Breast epithelium (tissue), 4 donors: ENCODE measurements at regions not wholly inside any gene's neighbourhood (a gene's known extent, or its start where the extent isn't known, plus 50 kb on each side); places are given as distances from the start of the nearest gene placed in this dataset.

Source experiments
- DNase-seq, 2 donors: peaks; one replicate each; pipeline ENCODE4 v3.0.0-alpha.2; 2019; ENCODE audit warnings: low spot score in 2 of 2
- H3K27ac ChIP-seq, 2 donors: fragments of 200-600 bp; sonication (generic) in 1 of 2; one replicate each; pipeline ENCODE4 v1.5.1; 2016 to 2019; ENCODE audit warnings: mild to moderate bottlenecking in 1 of 2
- H3K27me3 ChIP-seq, 2 donors: fragments of 200-600 bp; sonication (generic) in 1 of 2; one replicate each; pipeline versions ENCODE4 v1.5.1 to v1.6.0; 2017 to 2019; ENCODE audit warnings: control low read depth in 1 of 2, mild to moderate bottlenecking in 1 of 2
- H3K36me3 ChIP-seq: fragments of 200-600 bp; one replicate; pipeline ENCODE4 v1.5.1; 2019
- H3K4me1 ChIP-seq, 2 donors: fragments of 200-600 bp; sonication (generic); one replicate each; pipeline ENCODE4 v1.5.1; 2016 to 2019; ENCODE audit warnings: control low read depth in 1 of 2
- H3K4me3 ChIP-seq, 3 donors: fragments of 200-600 bp; sonication (generic); 1 replicate in 2 of 3; 2 replicates in 1 of 3; pipeline ENCODE4 v1.5.1; 2016 to 2019; ENCODE audit warnings: mild to moderate bottlenecking in 3 of 3, moderate library complexity in 2 of 3
- H3K9me3 ChIP-seq, 2 donors: fragments of 200-600 bp; sonication (generic) in 1 of 2; one replicate each; pipeline ENCODE4 v1.5.1; 2016 to 2019; ENCODE audit warnings: control low read depth in 1 of 2
- POLR2A ChIP-seq: fragments of 450-650 bp; IDR thresholded peaks from one replicate; pipeline ENCODE4 v1.6.1; 2016; ENCODE audit warnings: antibody characterized with exemption, mild to moderate bottlenecking, moderate library complexity
- POLR2AphosphoS5 ChIP-seq, 3 donors: sonication (generic); formaldehyde crosslinking; IDR thresholded peaks; one replicate each; pipeline ENCODE4 v1.6.1; 2017; ENCODE audit warnings: antibody characterized with exemption in 3 of 3
- intact Hi-C: fragments of 100-400 bp; cut with DNase I; formaldehyde crosslinking; loops from one replicate; pipeline ENCODE4 v1.15.1; 2023; ENCODE audit warnings: low total_unique reads
- TF ChIP-seq, protein P1 (sequence below), 3 donors: fragments of 450-650 bp; IDR thresholded peaks; one replicate each; pipeline ENCODE4 v1.5.1; 2016 to 2017; ENCODE audit warnings: antibody characterized with exemption in 3 of 3, mild to moderate bottlenecking in 3 of 3, moderate library complexity in 3 of 3

DNA sequence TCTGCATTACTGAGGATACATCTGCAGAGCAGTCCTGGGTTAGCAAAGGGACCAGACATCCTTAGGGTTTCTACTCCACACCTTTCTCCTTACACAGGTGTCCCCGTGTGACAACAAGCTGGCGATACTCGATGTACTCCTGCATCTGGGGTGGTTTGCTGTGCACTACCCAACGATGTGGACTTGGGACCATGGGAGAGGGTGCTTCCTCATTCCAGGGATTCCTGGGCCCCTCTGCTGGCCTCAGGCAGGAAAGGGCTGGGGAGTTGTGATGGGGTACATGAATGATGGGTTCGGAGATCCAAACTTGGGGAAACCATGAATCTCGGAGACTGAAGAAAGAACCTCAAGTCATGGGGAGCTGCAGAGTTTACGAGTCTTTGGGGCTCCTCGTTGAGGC is 179.6 kb upstream of the GALNT17 start:
- no peak for DNase-seq
- Histone ChIP-seq H3K27me3 (no peaks in the 10 kb centered on the region), H3K9me3 (peaks cover 0 to 17% of the 10 kb centered on the region in 2 donors), H3K36me3 (no peaks in the 10 kb centered on the region), H3K27ac (no peak overlapping the region), H3K4me1 (no peaks in the 10 kb centered on the region), H3K4me3 (no peak overlapping the region)
- intact Hi-C loops = no loop called here
- no peak for TF ChIP-seq POLR2AphosphoS5 (IDR thresholded peaks at IDR 0.05)
- no peak for TF ChIP-seq POLR2A
- TF ChIP-seq, protein P1, sequence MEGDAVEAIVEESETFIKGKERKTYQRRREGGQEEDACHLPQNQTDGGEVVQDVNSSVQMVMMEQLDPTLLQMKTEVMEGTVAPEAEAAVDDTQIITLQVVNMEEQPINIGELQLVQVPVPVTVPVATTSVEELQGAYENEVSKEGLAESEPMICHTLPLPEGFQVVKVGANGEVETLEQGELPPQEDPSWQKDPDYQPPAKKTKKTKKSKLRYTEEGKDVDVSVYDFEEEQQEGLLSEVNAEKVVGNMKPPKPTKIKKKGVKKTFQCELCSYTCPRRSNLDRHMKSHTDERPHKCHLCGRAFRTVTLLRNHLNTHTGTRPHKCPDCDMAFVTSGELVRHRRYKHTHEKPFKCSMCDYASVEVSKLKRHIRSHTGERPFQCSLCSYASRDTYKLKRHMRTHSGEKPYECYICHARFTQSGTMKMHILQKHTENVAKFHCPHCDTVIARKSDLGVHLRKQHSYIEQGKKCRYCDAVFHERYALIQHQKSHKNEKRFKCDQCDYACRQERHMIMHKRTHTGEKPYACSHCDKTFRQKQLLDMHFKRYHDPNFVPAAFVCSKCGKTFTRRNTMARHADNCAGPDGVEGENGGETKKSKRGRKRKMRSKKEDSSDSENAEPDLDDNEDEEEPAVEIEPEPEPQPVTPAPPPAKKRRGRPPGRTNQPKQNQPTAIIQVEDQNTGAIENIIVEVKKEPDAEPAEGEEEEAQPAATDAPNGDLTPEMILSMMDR (IDR thresholded peaks at IDR 0.05) = no peak

DNA sequence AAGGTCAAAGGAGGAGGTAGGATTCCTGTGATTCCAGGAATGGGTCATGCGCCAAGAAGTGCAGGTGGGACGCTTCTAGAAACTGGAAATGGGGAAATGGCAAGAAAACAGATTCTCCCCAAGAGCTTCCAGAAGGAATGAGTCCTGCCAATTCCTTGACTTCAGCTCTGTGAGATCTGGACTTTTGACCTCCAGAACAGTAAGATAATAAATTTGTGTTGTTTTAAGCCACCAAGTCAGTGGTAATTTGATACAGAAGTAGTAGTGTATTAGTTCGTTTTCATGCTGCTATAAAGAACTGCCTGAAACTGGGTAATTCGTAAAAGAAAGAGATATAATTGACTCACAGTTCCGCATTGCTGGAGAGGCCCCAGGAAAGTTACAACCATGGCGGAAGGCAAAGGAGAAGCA is 178.6 kb upstream of the GALNT17 start:
- no peak for TF ChIP-seq POLR2AphosphoS5 (IDR thresholded peaks at IDR 0.05)
- TF ChIP-seq, protein P1 (IDR thresholded peaks at IDR 0.05) = no peak
- TF ChIP-seq POLR2A = no peak
- DNase-seq = no peak
- H3K9me3 ChIP-seq = peaks cover 0 to 13% of the 10 kb centered on the region in 2 donors
- no peaks in the 10 kb centered on the region for H3K27me3 ChIP-seq
- H3K36me3 ChIP-seq = no peaks in the 10 kb centered on the region
- no peaks in the 10 kb centered on the region for H3K4me1 ChIP-seq
- no peak overlapping the region for H3K4me3 ChIP-seq
- H3K27ac ChIP-seq = no peak overlapping the region
- intact Hi-C loops = no loop called here

DNA sequence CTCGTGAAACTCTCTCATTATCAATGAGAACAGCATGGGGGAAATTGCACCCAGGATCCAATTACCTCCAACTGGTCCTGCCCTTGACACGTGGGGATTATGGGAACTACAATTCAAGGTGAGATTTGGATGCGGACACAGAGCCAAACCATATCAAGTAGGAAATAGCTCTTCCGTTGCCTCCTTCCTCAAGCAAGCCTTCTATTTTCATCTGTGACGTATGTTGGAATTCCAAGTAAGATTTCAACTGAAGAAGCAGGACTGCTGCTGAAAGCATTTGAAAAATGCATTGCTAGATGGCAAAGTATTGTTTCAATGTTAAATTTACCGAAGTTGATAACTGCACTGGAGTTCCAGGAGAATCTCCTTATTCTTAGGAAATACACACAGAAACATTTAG is 178.1 kb upstream of the GALNT17 start:
- no peak for DNase-seq
- Histone ChIP-seq H3K36me3 (no peaks in the 10 kb centered on the region), H3K27ac (no peak overlapping the region), H3K4me1 (no peaks in the 10 kb centered on the region), H3K27me3 (no peaks in the 10 kb centered on the region), H3K4me3 (no peak overlapping the region), H3K9me3 (peaks cover 0 to 12% of the 10 kb centered on the region in 2 donors)
- intact Hi-C loops = no loop called here
- TF ChIP-seq POLR2AphosphoS5 (IDR thresholded peaks at IDR 0.05) (no peak), POLR2A (no peak)
- TF ChIP-seq, protein P1 (IDR thresholded peaks at IDR 0.05) = no peak

DNA sequence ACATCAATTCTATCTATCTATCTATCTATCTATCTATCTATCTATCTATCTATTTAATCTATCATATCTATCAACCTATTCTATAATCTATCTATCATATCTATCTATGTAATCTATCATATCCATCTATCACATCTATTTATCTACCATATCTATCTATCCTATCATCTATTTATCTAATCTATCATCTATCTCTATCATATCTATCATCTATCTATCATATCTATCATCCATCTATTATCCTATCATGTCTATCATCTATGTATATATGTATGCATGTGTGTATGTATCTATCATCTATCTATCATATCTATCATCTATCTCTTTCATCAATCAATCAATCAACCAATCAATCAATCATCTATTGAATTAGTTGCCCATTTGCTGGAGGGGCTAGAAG is 159.3 kb upstream of the GALNT17 start:
- Histone ChIP-seq H3K4me3 (no peak overlapping the region), H3K4me1 (no peaks in the 10 kb centered on the region), H3K27ac (no peak overlapping the region), H3K36me3 (no peaks in the 10 kb centered on the region), H3K9me3 (peaks cover 3 to 19% of the 10 kb centered on the region in 2 donors), H3K27me3 (no peaks in the 10 kb centered on the region)
- intact Hi-C loops = no loop called here
- no peak for DNase-seq
- TF ChIP-seq POLR2AphosphoS5 (IDR thresholded peaks at IDR 0.05) = no peak
- TF ChIP-seq, protein P1 (IDR thresholded peaks at IDR 0.05) = no peak

DNA sequence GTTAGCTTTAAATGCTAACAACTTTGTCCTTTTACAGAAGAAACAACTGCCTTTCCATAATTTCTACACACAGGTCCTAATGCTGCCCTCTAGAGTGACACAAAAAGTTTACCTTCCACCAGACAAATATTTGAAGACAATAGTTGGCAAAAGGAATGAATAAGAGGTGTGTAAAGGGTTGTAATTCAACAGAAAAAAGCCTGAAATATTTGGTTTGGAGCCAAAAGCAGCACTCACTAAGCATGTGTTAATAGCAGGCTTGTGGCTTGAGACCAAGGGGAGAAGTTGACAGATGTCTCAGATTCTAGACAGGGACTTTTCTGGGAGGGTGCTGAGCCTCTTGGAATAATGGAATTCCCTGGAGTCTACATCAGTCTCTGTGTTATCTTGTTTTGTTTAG is 156.2 kb upstream of the GALNT17 start:
- no peaks in the 10 kb centered on the region for H3K27me3 ChIP-seq
- H3K4me3 ChIP-seq = no peak overlapping the region
- H3K4me1 ChIP-seq = no peaks in the 10 kb centered on the region
- no peak for DNase-seq
- TF ChIP-seq POLR2AphosphoS5 (IDR thresholded peaks at IDR 0.05) (no peak), POLR2A (no peak)
- TF ChIP-seq, protein P1 (IDR thresholded peaks at IDR 0.05) = no peak
- H3K36me3 ChIP-seq = no peaks in the 10 kb centered on the region
- H3K27ac ChIP-seq = no peak overlapping the region
- H3K9me3 ChIP-seq = peaks cover 3 to 13% of the 10 kb centered on the region in 2 donors
- intact Hi-C loops = loop anchor here (2.0 kb wide), 1 partner anchor 15 kb away; no protein-coding TSS in a partner anchor
